Keratinocyte (primary cell): ENCODE measurements at regions not wholly inside any gene's neighbourhood (a gene's known extent, or its start where the extent isn't known, plus 50 kb on each side); places are given as distances from the start of the nearest gene placed in this dataset.

ENCODE experiments used
- CTCF ChIP-seq, 3 experiments: IDR thresholded peaks in 1 of 3; conservative IDR thresholded peaks in 1 of 3; optimal IDR thresholded peaks in 1 of 3; 2 replicates in 2 of 3; 3 replicates in 1 of 3; pipeline versions ENCODE3 to v1.5.1; 2011; ENCODE audit warnings: low read length in 3 of 3, mild to moderate bottlenecking in 3 of 3, moderate library complexity in 2 of 3, control low read depth in 1 of 3, inconsistent platforms in 1 of 3; ENCODE audit not compliant: insufficient read depth in 2 of 3; ENCODE audit errors: extremely low read depth in 1 of 3
- EZH2 ChIP-seq: IDR thresholded peaks from one replicate; pipeline ENCODE4 v1.6.1; 2012; ENCODE audit warnings: inconsistent platforms, mild to moderate bottlenecking, low read length, moderate library complexity

GRCh38 chr3:98655666-98656065 is 62.3 kb upstream of the CPOX start:
- TF ChIP-seq CTCF (optimal IDR thresholded peaks at IDR 0.05 in 1 of 3, IDR thresholded peaks at IDR 0.05 in 1 of 3, conservative IDR thresholded peaks at IDR 0.05 in 1 of 3; ENCODE audit: extremely low read depth in 1 of 3, insufficient read depth in 2 of 3, low read length in 3 of 3) (no peak), EZH2 (no peak)
